ENCODE measurements at regions not wholly inside any gene's neighbourhood (a gene's known extent, or its start where the extent isn't known, plus 50 kb on each side); places are given as distances from the start of the nearest gene placed in this dataset.
"Not testable (repeated sequence)": the region's sequence is repeated elsewhere in the genome, so short reads cannot be mapped to it uniquely, and the experiment has no call there.

DNA sequence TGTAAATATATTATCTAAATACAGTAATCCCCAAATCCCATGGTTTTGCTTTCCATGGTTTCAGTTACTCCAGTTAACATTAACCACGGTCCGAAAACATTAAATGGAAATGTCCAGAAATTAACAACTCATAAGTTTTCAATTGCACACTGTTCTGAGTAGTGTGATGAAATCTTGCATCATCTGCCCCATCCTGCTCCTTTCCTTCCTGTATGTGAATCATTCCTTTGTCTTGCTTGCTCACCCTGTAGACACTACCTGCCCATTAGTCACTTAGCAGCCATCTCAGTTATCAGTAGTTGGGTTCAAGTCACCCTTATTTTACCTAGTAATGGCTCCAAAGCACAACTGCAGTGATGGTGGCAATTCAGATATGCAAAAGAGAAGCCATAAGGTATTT lies 1568.5 kb upstream of the WWC1 start:
- DNase-seq (ENCODE audit: low read depth): no peak

DNA sequence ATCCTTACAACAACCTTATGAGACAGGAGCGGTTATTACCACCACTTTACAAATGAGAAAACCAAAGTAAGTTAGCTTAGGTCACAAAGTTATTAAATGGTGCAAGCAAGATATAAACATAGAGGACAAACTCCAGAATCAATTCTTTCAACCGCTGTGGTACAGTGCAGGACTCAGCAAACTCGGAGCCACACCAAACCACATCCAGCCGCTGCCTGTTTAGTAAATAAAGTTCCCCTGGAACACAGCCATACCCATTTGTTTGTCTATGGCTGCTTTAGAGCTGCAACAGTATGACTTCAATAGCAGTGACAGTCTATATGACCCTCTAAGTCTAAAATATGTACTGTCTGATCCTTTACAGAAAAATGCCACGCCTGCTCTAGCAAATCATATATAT lies 1567.2 kb upstream of the WWC1 start:
- DNase-seq (ENCODE audit: low read depth): no peak

DNA sequence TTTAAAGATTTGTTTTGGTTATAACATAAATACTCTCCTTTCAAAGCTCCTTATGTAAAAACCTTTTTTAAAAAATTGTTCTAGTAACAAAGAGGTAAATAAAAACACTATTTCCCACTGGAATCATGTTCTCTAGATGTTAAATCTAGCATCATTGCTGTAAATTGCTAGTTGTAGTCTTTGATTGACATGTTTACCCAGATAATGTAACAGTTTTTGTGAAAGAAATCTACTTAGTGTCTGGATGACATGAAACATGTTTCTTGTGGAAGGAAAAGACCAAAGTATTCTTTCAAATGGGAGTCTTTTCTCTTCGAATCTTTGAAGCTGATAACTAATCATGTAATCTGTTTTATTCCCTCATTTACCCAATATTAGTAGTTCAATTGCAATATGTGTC lies 1565.9 kb upstream of the WWC1 start:
- DNase-seq (ENCODE audit: low read depth): no peak

GRCh38 chr5:166726406-166726805 lies 1565.0 kb upstream of the WWC1 start:
- DNase-seq (ENCODE audit: low read depth): no peak

GRCh38 chr5:166742951-166743350 lies 1548.5 kb upstream of the WWC1 start:
- DNase-seq (ENCODE audit: low read depth): not testable (repeated sequence)

DNA sequence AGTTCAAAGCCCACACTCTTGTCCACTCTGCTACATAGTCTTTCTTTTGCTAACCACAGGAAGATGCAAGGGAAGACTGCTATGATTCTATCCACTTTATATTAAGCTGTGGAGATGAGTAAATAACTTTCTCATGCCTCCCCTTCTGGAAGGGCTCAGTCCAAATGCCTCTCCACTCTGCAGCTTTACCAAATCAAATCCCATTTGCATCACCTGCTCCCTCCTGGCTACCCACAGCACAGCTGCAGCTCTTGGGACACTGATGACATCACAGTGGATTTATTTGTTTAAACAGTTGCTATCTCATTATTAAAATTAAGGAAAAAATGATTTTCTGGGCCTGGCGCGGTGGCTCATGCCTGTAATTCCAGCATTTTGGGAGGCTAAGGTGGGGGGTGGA lies 1544.9 kb upstream of the WWC1 start:
- no peak for DNase-seq (ENCODE audit: low read depth)

DNA sequence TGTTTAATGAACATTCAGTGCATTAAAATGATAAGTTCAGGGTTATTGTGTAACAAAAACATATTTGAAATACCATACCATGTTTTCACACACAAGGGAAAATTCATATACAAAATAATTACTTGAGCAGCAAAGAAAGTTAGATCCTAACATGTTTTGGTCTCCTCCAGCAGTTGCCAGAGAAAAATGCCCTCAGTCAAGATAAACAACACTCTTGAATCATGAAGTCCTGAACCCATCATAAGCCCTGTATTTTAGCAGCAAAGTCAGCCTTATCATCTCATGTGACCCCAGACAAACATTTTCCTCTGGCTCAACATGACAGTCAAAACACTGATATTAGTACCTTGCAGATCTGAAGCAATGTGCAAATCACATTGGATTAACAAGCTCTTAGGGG lies 1541.1 kb upstream of the WWC1 start:
- DNase-seq (ENCODE audit: low read depth): no peak

GRCh38 chr5:166758151-166758550 lies 1533.3 kb upstream of the WWC1 start:
- DNase-seq (ENCODE audit: low read depth): no peak

DNA sequence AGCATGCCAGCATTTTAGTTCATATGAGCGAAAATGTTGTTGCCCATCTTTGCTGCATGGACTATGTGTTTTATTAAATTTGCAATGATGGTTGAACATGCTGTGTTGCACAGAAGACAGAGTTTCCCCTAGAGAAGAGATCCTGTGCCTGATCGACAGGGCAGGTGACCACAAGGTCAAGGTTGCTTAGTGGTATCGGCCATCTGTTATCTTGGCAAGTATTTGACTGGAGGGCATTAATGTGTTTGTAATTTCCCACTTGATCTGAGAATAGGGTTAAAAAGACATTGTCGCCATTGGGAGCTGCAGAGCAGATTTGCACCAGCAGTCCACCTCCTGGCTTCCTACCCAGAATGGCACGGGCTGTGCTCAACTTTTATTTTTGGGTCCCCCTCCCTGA lies 1523.6 kb upstream of the WWC1 start:
- DNase-seq (ENCODE audit: low read depth): no peak

GRCh38 chr5:166768536-166768935 lies 1522.9 kb upstream of the WWC1 start:
- DNase-seq (ENCODE audit: low read depth): no peak

GRCh38 chr5:166772770-166773169 lies 1518.7 kb upstream of the WWC1 start:
- no peak for DNase-seq (ENCODE audit: low read depth)

GRCh38 chr5:166781737-166782136 lies 1509.7 kb upstream of the WWC1 start:
- DNase-seq (ENCODE audit: low read depth): no peak

DNA sequence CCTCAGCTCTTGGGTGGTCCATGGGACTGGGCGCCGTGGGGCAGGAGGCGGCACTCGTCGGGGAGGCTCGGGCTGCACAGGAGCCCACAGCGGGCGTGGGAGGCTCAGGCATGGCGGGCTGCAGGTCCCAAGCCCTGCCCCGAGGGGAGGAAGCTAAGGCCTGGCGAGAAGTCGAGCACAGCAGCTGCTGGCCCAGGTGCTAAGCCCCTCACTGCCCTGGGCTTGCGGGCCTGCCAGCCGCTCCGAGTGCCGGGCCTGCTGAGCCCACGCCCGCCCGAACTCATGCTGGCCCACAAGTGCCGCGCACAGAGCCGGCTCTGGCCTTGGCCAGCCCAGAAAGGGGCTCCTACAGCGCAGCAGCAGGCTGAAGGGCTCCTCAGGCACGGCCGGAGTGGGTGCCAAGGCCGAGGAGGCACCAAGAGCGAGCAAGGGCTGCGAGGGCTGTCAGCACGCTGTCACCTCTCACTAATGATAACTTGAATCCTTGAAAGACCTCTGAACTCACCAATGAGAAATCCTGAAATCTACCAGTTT lies 1506.8 kb upstream of the WWC1 start:
- no peak for DNase-seq (ENCODE audit: low read depth)

- DNase-seq (ENCODE audit: low read depth): no peak
Observed at GRCh38 chr5:166786178-166786577, 1505.3 kb upstream of the WWC1 start.

DNA sequence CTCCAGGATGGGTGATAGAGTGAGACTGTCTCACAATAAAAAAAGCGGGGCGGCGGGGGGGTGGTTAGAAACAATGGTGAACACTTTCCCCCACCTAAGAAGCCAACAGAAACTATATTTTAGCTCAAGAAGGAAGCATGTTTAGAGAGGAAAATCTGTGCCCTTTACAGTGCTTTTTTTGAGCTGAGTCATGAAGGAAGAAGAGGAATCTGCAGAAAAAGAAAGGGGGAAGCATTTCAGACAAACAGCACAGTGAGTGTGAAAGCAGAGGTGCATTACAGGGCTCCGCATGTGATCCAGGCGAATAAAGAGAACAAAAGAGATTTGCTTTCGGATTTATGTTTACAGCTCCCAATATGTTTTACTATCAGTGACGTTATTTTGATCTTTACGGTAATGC lies 1504.6 kb upstream of the WWC1 start:
- DNase-seq (ENCODE audit: low read depth): no peak

DNA sequence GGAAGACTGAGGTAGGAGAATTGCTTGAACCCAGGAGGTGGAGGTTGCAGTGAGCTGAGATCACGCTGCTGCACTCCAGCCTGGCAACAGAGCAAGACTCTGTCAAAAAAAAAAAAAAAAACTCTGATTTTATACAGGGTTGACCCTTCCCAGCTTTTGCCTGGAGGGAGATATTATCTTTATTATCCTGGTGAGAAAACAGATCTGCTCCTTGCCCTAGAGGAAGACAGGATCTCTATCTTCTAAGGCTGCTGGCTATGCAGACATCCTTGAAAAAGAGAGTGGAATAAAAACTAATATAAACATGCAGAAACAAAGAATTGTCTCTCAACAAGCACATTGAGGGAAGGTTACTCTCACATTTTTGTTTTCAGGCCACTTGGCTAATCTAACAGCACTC lies 1503.4 kb upstream of the WWC1 start:
- DNase-seq (ENCODE audit: low read depth): no peak

GRCh38 chr5:166795756-166796155 lies 1495.7 kb upstream of the WWC1 start:
- no peak for DNase-seq (ENCODE audit: low read depth)

GRCh38 chr5:166803058-166803457 lies 1488.4 kb upstream of the WWC1 start:
- no peak for DNase-seq (ENCODE audit: low read depth)

DNA sequence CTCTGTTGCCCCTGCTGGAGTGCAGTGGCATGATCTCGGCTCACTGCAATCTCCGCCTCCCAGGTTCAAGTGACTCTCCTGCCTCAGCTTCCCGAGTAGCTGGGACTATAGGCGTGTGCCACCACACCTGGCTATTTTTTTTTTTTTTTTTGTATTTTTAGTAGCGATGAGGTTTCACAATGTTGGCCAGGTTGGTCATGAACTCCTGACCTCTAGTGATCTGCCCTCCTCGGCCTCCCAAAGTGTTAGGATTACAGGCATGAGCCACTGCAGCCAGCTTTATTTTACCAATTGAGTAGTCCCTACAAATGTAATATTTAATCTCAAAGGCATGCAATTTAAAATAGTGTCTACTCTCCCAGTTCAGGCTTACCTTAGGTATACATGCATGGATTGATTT lies 1487.2 kb upstream of the WWC1 start:
- not testable (repeated sequence) for DNase-seq (ENCODE audit: low read depth)

GRCh38 chr5:166804693-166805092 lies 1486.8 kb upstream of the WWC1 start:
- DNase-seq (ENCODE audit: low read depth): not testable (repeated sequence)

DNA sequence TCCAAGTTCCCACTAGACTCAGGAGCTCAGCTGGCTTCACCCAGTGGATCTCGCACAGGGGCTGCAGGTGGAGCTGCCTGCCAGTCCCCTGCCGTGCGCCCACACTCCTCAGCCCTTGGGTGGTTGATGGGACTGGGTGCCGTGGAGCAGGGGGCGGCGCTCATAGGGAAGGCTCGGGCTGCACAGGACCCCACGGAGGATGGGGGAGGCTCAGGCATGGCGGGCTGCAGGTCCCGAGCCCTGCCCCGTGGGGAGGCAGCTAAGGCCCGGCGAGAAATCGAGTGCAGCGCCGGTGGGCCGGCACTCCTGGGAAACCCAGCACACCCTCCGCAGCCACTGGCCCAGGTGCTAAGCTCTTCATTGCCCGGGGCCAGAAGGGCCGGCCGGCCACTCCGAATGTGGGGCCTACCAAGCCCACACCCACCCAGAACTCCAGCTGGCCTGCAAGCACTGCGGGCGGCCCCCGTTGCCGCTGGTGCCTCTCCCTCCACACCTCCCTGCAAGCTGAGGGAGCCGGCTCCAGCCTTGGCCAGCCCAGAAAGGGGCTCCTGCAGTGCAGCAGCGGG lies 1481.3 kb upstream of the WWC1 start:
- DNase-seq (ENCODE audit: low read depth): not testable (repeated sequence)

GRCh38 chr5:166810721-166811120 lies 1480.7 kb upstream of the WWC1 start:
- DNase-seq (ENCODE audit: low read depth): no peak

- DNase-seq (ENCODE audit: low read depth): no peak
Observed at GRCh38 chr5:166823360-166823759, 1468.1 kb upstream of the WWC1 start.

DNA sequence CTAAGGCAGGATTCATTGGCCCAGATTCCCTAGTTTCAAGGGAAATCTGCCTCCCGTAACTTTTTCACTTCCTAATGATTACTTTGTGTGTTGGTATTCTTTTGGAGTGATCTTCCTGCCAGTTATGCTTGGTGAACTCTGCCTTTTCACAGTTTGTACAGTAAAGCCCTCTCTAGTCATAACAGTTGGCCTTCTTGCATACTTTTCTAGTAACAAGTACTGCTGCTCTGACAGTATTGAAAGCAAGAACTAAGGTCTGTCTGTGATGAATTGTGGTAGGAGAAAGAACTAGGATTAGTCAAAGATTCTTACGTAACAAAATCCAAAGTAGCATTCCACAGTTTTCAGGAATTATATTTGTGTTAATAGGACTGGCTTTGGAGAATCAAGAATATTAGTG lies 1457.2 kb upstream of the WWC1 start:
- DNase-seq (ENCODE audit: low read depth): no peak

DNA sequence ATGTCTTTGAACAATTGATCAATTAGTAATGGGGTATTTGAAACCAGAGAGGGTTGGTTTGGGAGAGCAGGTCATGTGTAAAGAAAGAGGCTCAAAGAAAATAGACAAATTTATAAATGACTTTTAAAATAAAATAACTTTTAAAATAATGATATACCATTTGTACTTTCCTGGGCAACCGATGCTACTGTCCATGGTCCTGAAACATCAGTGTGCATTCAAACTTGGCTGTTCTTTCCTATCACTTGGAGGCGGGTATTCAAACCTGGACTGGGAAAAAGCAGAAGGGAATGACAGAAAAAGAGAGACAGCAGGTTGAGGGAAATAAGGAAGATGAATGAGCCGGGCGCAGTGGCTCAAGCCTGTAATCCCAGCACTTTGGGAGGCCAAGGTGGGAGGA lies 1446.4 kb upstream of the WWC1 start:
- no peak for DNase-seq (ENCODE audit: low read depth)
